HepG2 (cell line): ENCODE measurements at regions not wholly inside any gene's neighbourhood (a gene's known extent, or its start where the extent isn't known, plus 50 kb on each side); places are given as distances from the start of the nearest gene placed in this dataset.

Source experiments
- ATAC-seq: fragments of 200-7000 bp; cut with Tn5 transposase; 3 replicates; pipeline ENCODE4 v1.9.1; 2020; ENCODE audit warnings: mild to moderate bottlenecking, moderate library complexity
- BruUV-seq: library from RNA; stranded (reverse); fragments of 400-500 nt; replicated peaks from 2 replicates; lab custom pipeline; 2021; lab: Mats Ljungman, UMichigan
- CTCF ChIA-PET: fragments of 300-600 bp; formaldehyde crosslinking; extraction: SDS; loops from one replicate; lab custom pipeline; 2021; ENCODE audit warnings: low total read pairs, inconsistent platforms, low intra/inter-chr PET ratio; lab: Yijun Ruan, JAX
- POLR2A ChIA-PET: fragments of 350-600 bp; sonication (Branson Sonifier 250); formaldehyde crosslinking; loops from one replicate; lab custom pipeline; 2020; ENCODE audit warnings: antibody characterized with exemption, inconsistent platforms; lab: Yijun Ruan, JAX
- DNase-seq: peaks from one replicate; pipeline ENCODE4 v3.0.0-alpha.2; 2015; ENCODE audit warnings: low spot score
- FAIRE-seq: peaks from 3 replicates; lab custom pipeline; 2011; peaks lifted over from hg19 to GRCh38; lab: Jason Lieb, UNC
- H2AFZ ChIP-seq: one replicate; pipeline ENCODE4 v1.6.1; 2011; ENCODE audit warnings: low read length, inconsistent platforms
- H3K27ac ChIP-seq: fragments of 300-600 bp; 3 replicates; pipeline ENCODE4 v1.8.0; 2011; ENCODE audit warnings: mixed run types, mild to moderate bottlenecking, mixed read lengths, low read length, inconsistent platforms; ENCODE audit not compliant: insufficient read depth; ENCODE audit errors: extremely low read length
- H3K27me3 ChIP-seq, 2 experiments: fragments of 200-600 bp in 1 of 2; 2 replicates in 1 of 2; 3 replicates in 1 of 2; pipeline versions ENCODE4 v1.6.0 to v1.8.0; 2011; ENCODE audit warnings: low read length in 2 of 2, mild to moderate bottlenecking in 2 of 2, moderate library complexity in 2 of 2, inconsistent platforms in 1 of 2; ENCODE audit not compliant: insufficient read depth in 2 of 2, control insufficient read depth in 1 of 2
- H3K36me3 ChIP-seq, 2 experiments: fragments of 200-600 bp in 1 of 2; replicated peaks in 1 of 2; 2 replicates in 1 of 2; 3 replicates in 1 of 2; pipeline versions ENCODE4 v1.5.1 to v1.8.0; 2011; ENCODE audit warnings: low read length in 2 of 2, inconsistent platforms in 1 of 2; ENCODE audit not compliant: insufficient read depth in 2 of 2, control insufficient read depth in 1 of 2
- H3K4me1 ChIP-seq: 2 replicates; pipeline ENCODE4 v1.5.1; 2012; ENCODE audit warnings: low read length, inconsistent platforms; ENCODE audit not compliant: insufficient read depth
- H3K4me2 ChIP-seq: 2 replicates; pipeline ENCODE4 v1.6.0; 2011; ENCODE audit warnings: low read depth, low read length, inconsistent platforms
- H3K4me3 ChIP-seq, 3 experiments: fragments of 200-600 bp in 1 of 3; sonication (generic), shearing (Covaris generic) in 1 of 3; replicated peaks in 1 of 3; 2 replicates each; pipeline ENCODE4 v1.5.1; 2011 to 2016; ENCODE audit warnings: low read length in 3 of 3, inconsistent platforms in 2 of 3, low read depth in 2 of 3, mild to moderate bottlenecking in 2 of 3, control low read depth in 1 of 3, mixed read lengths in 1 of 3; ENCODE audit not compliant: insufficient read depth in 1 of 3
- H3K79me2 ChIP-seq: one replicate; pipeline ENCODE4 v1.6.1; 2011; ENCODE audit warnings: low read length, inconsistent platforms; ENCODE audit not compliant: insufficient read depth
- H3K9ac ChIP-seq: 2 replicates; pipeline ENCODE4 v1.6.0; 2011; ENCODE audit warnings: mild to moderate bottlenecking, low read depth, low read length, inconsistent platforms; ENCODE audit not compliant: insufficient read depth
- H3K9me3 ChIP-seq: 2 replicates; pipeline ENCODE4 v1.5.1; 2012; ENCODE audit warnings: mild to moderate bottlenecking, low read length
- H4K20me1 ChIP-seq: 2 replicates; pipeline ENCODE4 v1.6.0; 2011; ENCODE audit warnings: inconsistent platforms, mild to moderate bottlenecking, low read length, moderate library complexity; ENCODE audit not compliant: insufficient read depth
- CEBPB ChIP-seq: IDR thresholded peaks from 2 replicates; pipeline ENCODE4 v1.6.1; 2011; ENCODE audit warnings: low read depth, low read length, improper control_type of control experiment, borderline replicate concordance
- FOSL1 ChIP-seq: sonication (generic); formaldehyde crosslinking; IDR thresholded peaks from 2 replicates; pipeline ENCODE4 v1.9.0; 2021; ENCODE audit warnings: missing genetic modification reagents, borderline replicate concordance
- NR2C2 ChIP-seq: sonication (generic); formaldehyde crosslinking; IDR thresholded peaks from 2 replicates; pipeline ENCODE4 v1.4.0; 2020; ENCODE audit warnings: missing genetic modification reagents, mild to moderate bottlenecking, moderate library complexity, borderline replicate concordance
- PAX8 ChIP-seq: sonication (generic); formaldehyde crosslinking; IDR thresholded peaks from 2 replicates; pipeline ENCODE4 v1.8.0; 2022; ENCODE audit warnings: mild to moderate bottlenecking, missing genetic modification reagents, borderline replicate concordance
- PBX3 ChIP-seq: sonication (generic); formaldehyde crosslinking; IDR thresholded peaks from 2 replicates; pipeline ENCODE4 v1.8.1; 2023; ENCODE audit warnings: missing genetic modification reagents, inconsistent platforms, borderline replicate concordance
- POLR2G ChIP-seq: fragments of 200-400 bp; formaldehyde crosslinking; IDR thresholded peaks from 2 replicates; pipeline ENCODE4 v1.6.1; 2018; ENCODE audit warnings: mild to moderate bottlenecking, low read depth, low read length, moderate library complexity
- RBFOX2 ChIP-seq: fragments of 200-400 bp; formaldehyde crosslinking; IDR thresholded peaks from 2 replicates; pipeline ENCODE4 v1.6.1; 2017; ENCODE audit warnings: low read depth, mild to moderate bottlenecking, low read length
- SALL2 ChIP-seq: sonication (generic); formaldehyde crosslinking; IDR thresholded peaks from 2 replicates; pipeline ENCODE4 v1.8.1; 2023; ENCODE audit warnings: mild to moderate bottlenecking, missing genetic modification reagents, inconsistent platforms
- SKI ChIP-seq: fragments of 450-650 bp; IDR thresholded peaks from one replicate; pipeline ENCODE4 v1.6.1; 2018; ENCODE audit warnings: mild to moderate bottlenecking; ENCODE audit not compliant: partially characterized antibody
- SOX6 ChIP-seq, 2 experiments: fragments of 450-650 bp in 1 of 2; sonication (generic) in 1 of 2; formaldehyde crosslinking in 1 of 2; IDR thresholded peaks; 2 replicates each; pipeline versions ENCODE4 v1.4.0 to v1.6.1; 2017 to 2020; ENCODE audit warnings: antibody characterized with exemption in 1 of 2, mild to moderate bottlenecking in 1 of 2, missing genetic modification reagents in 1 of 2
- SRSF9 ChIP-seq: fragments of 200-400 bp; formaldehyde crosslinking; IDR thresholded peaks from 2 replicates; pipeline ENCODE4 v1.6.1; 2018; ENCODE audit warnings: borderline replicate concordance, mild to moderate bottlenecking, low read depth, low read length; ENCODE audit not compliant: insufficient read depth, poor library complexity, severe bottlenecking
- TBX3 ChIP-seq: fragments of 450-650 bp; IDR thresholded peaks from 2 replicates; pipeline ENCODE4 v1.6.1; 2017; ENCODE audit warnings: antibody characterized with exemption, mild to moderate bottlenecking, inconsistent platforms, borderline replicate concordance
- ZNF160 ChIP-seq: sonication (generic); formaldehyde crosslinking; IDR thresholded peaks from 2 replicates; pipeline ENCODE4 v1.8.0; 2022; ENCODE audit warnings: mild to moderate bottlenecking, inconsistent platforms, missing genetic modification reagents
- ZSCAN5A ChIP-seq: sonication (generic); formaldehyde crosslinking; IDR thresholded peaks from 2 replicates; pipeline ENCODE4 v1.8.0; 2022; ENCODE audit warnings: mild to moderate bottlenecking, missing genetic modification reagents, borderline replicate concordance
- WGBS: methylation state at CpG from one replicate; pipeline ENCODE4 v1.1.6; 2017; ENCODE audit warnings: low lambda C conversion rate; 5-methylcytosine and 5-hydroxymethylcytosine counted together
- in situ Hi-C: cut with HindIII; loops from 2 replicates; pipeline ENCODE4 v1.10.0; 2017; ENCODE audit warnings: low pct_unique_long_range_greater_than_20kb; ENCODE audit not compliant: extremely low pct_ligation_motif_present
- intact Hi-C: fragments of 100-400 bp; cut with micrococcal nuclease; formaldehyde crosslinking; loops from one replicate; pipeline ENCODE4 v1.10.0; 2022; ENCODE audit not compliant: unreplicated experiment

GRCh38 chr12:131211340-131211938 lies 257.7 kb downstream of the ADGRD1 start:
- ATAC-seq: no peak
- H3K9ac ChIP-seq: no peak overlapping the region
- intact Hi-C loops: no loop called here
- no peak overlapping the region for H3K27ac ChIP-seq
- no peaks in the 10 kb centered on the region for H4K20me1 ChIP-seq
- TF ChIP-seq POLR2G (no peak), NR2C2 (no peak), SKI (no peak), TBX3 (no peak), ZSCAN5A (no peak), PAX8 (CRISPR knock-in tag) (no peak), SOX6 (IDR thresholded peaks at IDR 0.05) (no peak), SOX6 (CRISPR knock-in tag; IDR thresholded peaks at IDR 0.05) (no peak), FOSL1 (CRISPR knock-in tag) (no peak), SALL2 (no peak), RBFOX2 (no peak), ZNF160 (no peak), SRSF9 (no peak), PBX3 (CRISPR knock-in tag) (no peak), CEBPB (no peak)
- CTCF ChIA-PET: no interaction called here
- no peak for DNase-seq
- no TSS peak for BruUV-seq
- H3K4me2 ChIP-seq: no peak overlapping the region
- no peaks in the 10 kb centered on the region for H3K9me3 ChIP-seq
- no peak overlapping the region for H2AFZ ChIP-seq
- H3K4me3 ChIP-seq: no peak overlapping the region
- POLR2A ChIA-PET: no interaction called here
- FAIRE-seq: no peak
- H3K4me1 ChIP-seq: no peaks in the 10 kb centered on the region
- WGBS: 4% methylated on average over 7 of the region's 9 CpGs
- no peaks in the 10 kb centered on the region for H3K36me3 ChIP-seq
- peaks cover 2 to 36% of the 10 kb centered on the region in 2 experiments; a peak in 3 of 5 replicates for H3K27me3 ChIP-seq
- no peaks in the 10 kb centered on the region for H3K79me2 ChIP-seq
- in situ Hi-C loops: no loop called here
